NCI-H2171 (cell line): ENCODE measurements at regions not wholly inside any gene's neighbourhood (a gene's known extent, or its start where the extent isn't known, plus 50 kb on each side); places are given as distances from the start of the nearest gene placed in this dataset.

ENCODE experiments used
- DNase-seq: peaks from one replicate; lab custom pipeline; 2025; lab: John Stamatoyannopoulos, UW

DNA sequence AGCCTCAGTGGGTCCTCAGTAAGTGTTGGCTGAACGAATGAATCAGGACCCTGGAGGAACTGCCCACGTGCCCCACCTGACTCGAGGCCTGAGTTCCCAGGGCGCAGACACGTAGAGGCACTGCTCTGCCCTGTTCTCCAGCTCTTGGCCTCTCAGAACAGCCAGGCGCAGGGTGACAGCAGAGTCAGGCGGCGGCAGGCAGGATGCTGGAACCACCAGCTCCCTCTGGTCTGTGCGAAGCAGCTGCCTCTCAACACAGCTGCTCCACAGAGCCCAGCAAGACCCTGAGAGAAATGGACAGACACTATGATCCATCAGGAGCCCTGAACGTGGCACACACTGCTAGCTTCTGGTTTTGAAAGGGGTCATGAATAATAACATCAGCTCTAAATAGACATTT, 53.1 kb upstream of the BCO1 start:
- DNase-seq, result no peak

DNA sequence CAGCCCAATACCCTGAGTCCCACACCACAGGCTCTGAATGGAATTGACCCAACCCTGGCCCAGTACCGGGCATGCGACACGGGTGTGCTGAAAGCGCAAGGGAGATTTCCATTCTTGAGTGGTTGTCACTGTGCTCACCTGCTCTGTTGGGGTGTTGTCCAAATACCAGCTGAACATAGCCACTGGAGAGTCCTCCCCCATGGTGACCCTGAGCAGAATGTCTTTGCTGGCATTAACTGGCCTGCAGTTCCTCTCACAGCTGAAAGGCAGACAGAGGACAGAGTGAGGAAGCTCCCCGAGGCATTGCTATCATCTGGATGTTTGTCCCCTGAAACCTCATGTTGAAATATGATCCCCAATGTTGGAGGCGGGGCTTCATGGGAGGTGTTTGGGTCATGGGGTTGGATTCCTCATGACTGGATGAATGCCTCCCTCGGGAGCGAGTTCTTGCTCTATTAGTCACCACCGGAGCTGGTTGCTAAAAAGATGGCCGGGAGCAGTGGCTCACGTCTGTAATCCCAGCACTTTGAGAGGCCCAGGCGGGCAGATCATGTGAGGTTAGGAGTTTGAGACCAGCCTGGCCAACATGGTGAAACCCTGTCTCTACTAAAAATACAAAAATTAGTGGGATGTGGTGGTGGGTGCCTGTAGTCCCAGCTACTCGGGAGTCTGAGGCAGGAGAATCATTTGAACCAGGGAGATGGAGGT, 57.3 kb upstream of the BCO1 start:
- peak; percentile 93 for DNase-seq

DNA sequence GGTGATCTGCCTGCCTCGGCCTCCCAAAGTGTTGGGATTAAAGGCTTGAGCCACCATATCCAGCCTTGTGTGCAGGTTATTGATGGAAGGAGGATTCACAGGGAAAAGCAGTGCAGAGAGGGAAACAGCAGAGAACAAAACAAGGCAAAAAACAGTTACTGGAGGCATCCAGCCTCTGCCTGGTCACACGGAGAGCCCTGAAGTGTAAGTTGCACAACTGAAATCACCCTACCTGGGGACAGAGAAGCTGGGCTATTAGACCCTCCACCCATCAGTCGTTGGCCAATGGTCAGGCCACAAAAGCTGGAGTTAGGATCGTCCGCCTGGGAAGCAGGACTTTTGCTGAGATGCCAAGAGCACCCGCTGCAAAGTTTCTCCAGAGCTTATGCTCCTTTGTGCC, 57.9 kb upstream of the BCO1 start:
- DNase-seq, result no peak

DNA sequence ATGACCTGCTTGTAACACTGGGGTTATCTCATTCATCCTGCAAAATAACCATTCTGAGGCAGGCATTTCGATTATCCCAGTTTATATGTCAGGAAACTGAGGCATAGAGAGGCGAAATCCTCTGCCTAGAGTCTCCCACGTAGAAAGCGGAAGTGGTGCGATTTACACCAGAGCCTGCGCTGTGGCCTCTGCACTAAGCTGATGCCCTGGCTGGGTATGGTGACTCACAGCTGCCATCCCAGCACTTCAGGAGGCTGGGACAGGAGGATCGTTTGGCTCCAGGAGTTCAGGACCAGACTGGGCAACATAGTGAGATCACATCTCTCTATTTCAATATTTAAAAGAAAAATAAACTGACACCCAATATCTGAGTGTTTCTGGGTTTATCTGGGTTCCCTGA, 59.3 kb upstream of the BCO1 start:
- no peak for DNase-seq

DNA sequence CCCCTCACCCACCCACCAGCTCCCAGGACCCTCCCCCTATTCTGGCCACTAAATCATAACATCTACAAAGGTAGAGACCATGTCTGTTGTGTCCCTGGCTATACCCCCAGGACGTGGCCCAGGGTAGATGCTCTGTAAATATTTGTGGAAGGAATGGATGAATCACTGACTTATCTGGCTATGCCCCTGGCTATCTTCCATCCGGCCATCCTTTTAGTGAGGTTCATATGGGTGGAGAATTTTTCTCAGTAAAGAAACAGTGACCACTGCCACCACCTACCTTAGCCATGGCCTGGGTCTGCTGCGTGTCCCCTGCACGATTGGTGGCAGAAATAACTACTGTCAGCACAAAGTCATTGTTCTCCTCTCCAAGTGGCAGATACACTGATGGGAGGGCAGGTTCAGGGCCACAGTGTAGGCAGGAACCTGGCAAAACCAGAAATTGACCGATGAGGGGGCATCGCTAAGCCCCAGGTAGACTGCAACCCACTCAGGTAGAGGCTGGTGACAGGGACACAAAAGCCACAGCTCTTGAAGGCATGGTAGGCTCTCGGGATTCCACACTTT, 63.1 kb upstream of the BCO1 start:
- no peak for DNase-seq

DNA sequence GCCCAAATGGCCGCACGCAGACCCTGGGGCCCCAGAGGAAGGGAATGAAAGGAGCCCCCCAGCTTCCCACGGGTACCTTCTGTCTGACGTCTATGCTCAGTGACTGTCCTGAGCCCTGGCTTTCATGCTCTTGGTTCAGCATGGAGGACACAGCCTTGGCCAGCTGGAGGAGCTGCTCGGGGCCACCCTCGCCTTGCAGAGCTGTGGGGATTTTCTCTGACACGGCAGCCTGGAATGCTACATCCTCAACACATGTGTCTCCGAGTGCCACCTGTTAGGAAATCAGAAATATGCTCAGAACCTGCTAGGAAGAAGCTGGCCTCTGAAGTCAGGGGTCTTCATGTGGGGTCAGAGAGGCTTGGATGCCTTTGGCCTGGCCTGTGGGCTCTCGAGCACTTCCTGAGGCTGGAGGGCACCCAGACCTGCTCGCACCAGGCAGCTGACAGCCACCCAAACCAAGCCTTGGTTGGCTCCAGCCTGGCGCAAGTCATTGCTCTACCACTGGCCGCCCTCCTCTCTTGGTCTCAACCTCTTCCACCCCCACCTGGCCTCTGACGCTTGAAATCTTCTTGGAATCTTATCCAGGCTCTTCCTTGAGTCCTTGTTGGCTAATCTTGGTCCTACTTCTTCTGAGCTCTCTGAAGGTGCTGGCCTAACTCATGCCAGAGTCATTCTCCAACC, 63.7 kb upstream of the BCO1 start:
- DNase-seq, result no peak

DNA sequence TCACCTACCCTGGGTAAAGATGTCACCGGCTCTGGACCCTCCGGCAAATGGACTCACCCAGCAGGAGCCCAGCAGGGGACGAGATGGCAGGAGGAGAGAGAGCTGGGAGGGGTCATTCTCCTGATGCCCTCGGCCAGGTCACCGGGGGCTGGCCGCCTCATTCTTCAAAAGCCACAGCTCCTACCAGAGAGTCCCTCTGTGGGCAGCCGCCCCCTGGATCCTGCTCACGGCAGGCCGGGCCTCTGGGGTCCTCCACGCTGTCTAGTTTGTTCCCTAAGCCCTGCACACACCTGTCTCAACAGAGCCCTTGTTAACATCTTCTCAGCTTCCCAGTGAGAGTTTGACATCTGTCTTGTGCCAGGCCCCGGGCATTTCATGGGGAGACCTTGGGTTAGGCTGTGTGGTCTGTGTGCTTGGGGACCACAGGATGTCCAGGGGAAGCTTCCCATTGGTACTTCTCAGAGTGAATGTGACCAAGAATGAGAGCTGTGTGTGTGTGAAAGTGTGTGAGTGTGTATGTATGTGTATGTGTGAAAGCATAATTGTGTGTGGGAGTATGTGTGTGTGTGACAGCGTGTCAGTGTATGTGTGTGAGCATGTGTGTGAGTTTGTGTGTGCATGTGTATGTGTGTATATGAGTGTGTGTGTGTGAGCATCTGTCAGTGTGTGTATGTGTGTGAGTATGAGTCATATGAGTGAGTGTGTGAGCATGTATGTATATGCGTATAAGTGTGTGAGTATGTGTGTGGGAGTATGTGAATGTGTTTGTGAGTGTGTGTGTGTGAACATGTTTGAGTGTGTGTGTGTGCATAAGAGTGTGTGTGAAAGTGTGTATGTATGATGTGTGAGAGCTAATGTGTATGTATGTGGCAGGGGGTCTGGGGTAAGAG, 65.5 kb upstream of the BCO1 start:
- DNase-seq, result no peak

DNA sequence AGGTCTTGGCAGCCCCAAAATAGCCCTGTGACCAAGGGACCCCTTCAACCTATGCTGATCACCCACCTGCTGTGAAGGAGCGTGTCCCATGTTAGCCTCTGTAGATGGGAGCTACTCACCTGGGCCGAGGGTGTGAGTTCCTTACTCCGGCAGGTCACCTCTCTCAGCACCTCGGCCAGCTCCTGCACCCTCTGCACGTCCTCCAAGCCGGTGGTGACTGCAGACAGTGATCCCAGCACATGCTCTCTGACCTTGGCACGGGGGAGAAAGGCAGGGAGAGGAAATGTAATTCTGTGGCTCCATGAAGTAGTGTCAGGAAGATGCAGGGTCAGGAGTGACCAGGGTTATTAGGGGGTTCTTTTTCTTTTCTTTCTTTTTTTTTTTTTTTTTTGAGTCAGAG, 67.7 kb upstream of the BCO1 start:
- no peak for DNase-seq

DNA sequence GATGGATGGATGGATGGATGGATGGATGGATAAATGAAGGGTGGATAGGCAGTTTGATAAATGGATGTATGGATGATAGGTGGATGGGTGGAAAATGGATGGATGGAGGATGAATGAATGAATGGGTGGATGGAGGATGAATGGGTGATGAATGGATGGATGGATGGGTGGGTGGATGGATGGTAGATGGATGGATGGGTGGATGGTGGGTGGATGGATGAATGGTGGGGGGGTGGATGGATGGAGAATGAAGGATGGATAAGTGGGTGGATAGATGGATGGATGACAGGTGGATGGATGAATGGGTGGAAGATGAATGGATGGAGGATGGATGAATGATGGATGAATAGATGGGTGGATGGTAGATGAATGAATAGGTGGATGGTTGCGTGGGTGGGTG, 70.1 kb upstream of the BCO1 start:
- DNase-seq, result no peak

DNA sequence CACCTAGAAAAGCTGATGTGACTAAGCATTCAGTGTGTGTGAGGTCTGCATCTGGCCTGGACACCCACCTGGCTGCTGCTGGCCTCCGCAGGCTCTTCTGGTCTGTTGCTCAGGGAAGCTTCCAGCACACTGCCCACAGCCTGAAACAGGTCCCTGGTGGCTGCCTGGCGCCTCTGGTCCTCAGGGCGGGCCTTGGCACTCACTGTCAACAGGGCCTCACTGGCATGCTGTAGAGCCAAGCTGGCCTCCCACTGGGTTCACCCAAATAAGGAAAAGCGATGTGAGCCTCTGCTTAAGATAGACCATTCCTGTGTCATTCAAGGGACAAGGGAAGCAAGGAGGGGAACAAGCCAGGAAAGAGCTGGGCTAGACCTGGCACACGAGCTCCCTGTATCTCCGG, 70.6 kb upstream of the BCO1 start:
- no peak for DNase-seq

DNA sequence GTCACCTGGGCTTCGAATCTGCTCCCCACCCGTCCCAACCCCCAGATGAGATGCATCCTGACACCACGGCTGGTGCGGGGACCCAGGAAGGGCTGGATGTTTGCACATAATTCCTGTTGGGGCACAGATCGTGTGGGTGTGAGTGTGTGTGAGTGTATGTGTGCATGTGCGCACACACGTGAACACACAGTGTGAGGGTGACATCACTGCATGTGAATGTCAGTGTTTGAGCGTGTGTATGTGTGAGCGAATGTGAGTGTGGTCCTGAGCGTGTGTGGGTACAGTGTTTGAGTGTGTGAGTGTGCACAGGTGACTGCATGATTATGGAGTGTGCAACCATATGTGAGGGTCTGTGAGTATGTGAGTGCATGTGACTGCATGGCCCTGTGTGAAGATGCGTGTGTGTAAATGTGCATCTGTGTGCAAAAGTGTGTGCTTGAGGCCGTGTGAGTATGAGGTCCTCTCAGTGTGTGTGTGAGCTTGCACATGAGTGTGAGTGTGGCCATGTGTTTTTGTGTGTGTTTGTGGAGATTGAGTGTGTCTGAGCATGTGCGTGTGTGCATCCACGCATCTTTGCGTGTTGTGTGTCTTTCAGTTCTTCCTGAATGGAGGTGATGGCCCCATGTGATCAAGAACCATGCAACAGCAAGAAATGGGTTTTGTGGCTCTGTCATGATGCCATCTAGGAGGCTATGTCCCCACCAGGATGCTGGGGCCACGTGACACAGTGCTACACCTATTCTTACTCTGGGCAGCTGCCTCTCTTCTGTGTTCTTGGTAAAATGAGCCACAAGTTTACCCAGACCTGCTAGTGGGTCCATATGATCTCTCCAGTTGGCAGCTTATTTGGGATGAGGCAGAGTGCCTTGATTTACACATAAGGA, 70.5 kb upstream of the GCSH start:
- DNase-seq, result no peak

DNA sequence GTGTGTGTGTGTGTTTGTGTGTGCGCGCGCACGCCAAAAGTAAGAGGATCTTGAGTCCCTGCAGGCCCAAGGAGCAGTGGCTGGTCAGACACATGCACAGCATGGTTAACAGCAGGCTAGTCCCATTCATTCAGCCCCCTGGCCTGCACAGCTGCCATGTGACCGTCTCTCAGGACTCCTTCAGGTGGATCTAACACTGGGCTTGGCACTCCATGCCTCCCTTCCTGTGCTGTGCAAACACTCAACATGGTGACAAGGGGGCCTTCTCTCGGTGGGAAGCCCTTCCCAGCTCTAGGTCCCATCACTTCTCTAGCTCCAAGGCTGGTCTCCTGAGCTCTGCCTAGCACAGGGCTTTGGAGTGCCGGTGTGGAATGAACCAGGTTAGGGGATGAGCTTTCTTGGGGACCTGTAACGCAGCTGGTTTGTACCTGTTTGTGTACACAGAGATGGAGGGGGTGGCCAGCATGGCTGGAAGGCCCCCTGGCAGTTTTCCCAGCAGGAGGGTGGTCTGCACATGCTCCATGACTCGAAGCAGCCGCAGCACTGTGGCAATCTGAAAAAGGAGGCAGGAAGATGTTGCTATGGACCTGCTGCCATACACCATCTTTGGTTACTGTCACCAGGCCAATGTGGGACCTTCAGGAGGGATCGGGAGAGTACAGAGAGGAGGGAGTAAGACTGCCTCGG, 69.4 kb upstream of the GCSH start:
- no peak for DNase-seq

DNA sequence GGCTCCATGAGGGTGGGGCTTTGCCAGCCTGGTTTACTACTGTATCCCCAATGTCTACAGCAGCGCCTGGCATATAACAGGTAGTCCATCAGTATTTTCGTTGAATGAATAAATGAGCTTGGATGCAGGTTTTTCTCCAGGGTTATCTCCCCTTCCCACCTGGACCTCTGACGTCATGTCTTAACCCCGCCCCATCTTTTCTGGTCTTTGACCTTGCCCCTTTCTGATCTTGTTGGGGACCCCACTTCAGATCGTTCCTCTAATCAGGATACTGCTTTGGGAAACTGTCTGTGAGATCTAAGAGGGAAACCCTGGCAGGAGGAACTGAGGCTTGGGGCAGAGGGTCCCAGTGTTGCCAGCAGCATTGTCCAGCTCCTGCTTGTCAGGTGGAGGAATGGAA, 68.8 kb upstream of the GCSH start:
- DNase-seq, result no peak

DNA sequence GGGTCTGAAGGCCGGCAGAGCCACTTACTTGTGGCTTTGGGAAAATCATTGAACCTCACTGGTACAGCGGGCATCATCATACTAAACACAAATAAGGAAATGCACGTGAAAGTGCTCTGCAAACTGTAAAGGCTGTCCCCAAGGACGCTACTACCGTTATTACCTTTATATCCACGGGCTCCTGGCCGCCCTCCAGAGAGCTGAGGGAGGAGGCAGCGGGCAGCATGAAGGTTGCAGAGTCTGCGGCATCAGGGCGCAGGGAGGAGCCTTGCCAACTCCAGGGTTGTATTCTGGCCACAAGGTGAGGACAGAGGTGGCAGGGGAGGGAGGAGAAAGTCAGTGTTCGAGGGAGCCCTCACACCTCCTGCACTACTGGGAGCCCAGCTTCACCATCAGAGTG, 68.3 kb upstream of the GCSH start:
- no peak for DNase-seq

DNA sequence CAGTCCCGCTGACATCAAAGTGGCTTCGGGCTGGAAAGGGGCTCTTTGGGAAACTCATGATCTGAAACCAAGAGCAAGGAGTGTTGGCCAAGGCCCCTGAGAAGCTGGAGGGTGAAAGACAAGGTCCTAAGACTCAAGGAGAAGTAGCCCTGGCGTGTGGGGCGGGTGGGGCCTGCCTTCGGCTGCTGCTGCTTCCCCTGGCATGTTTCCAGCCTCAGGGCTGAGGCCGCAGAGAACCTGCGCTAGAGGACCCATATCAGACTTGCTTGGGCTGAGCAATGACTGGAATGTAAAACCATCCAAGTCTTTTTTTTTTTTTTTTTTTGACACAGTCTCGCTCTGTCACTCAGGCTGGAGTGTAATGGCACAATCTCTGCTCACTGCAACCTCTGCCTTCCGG, 67.5 kb upstream of the GCSH start:
- DNase-seq, result no peak

DNA sequence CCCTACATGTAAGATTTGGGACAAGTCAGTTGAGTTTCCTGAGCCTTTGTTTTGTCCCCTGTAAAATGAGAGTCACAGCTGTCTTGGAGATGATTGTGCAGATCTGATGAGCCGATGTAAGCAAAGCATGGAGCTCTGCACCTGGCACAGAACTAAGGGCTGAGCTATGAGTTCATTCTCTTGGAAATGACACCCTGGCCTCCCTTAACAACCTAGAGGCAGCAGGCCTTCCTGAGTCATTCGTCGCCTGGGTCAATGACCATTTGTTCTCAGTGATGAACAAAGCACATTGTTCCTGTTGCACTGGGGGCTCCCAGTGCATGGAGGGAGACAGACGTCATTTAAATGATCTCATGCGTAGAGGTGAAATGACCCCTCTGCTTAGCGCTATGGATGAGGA, 62.8 kb upstream of the GCSH start:
- no peak for DNase-seq

DNA sequence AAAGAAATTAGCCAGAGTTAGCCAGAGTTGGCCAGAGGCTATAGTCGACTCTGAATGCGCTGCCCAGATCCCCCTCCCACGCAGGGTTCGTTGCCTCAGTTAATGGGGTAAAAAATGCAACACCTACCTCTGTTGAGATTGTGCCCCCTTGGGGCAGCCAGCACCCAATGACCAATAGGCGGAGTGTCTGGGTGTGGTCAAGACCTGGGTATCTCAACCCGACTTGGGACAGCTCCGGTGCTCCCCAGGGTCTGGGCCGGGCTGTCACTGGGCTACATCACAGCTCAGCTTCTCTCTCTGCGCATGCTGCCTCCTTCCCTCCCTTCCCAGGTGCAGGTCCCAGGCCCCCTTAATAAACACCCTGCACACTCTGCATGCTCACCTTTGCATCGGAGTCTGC, 59.6 kb upstream of the GCSH start:
- DNase-seq, result no peak

DNA sequence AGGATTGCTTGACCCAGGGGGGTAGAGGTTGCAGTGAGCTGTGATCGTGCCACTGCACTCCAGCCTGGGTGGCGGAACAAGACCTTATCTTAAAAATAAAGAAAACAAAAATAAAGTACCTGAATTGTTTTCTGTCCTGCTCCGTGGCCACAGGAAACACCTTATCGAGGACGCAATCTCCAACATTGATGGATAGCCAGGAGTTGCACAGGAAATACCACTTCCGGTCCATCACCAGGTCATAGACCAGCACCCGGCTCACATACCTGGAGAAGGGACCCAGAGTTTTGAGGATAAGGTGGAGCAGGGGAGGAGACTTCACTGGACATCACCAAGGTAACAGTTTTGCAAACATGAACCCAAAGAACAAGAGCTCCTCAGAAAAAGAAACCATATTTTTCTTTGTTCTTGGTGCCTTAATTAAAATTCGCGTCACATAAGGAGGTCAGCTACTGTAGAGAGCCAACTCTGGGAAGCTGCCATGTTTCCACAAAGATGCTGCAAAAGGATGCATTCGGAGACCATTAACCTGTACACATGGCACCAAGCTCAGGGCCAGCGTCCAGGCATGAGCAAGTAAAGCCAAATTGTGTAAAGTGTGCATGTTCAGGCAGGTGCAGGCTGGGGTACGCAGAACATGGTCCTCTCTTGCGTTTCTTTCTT, 55.6 kb upstream of the GCSH start:
- DNase-seq, result no peak

DNA sequence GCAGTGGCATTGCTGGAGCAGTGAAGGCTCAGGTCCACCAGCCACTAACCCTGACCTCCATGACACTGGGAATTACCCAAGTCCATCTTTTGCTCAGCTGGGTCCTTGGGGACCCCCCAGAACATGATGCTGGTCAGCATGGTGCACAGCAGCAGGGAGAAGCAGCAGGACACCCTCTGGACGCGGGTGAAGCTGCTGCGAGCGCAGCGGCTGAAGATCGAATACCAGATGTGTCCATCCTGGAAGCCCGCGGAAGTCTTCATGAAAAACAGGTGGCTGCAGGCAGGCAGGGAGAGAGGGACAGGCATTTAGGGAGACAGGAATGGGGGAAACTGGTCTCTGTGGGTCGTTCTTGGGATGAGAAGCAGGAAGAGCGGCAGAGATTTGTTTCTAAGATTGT, 53.4 kb upstream of the GCSH start:
- no peak for DNase-seq

DNA sequence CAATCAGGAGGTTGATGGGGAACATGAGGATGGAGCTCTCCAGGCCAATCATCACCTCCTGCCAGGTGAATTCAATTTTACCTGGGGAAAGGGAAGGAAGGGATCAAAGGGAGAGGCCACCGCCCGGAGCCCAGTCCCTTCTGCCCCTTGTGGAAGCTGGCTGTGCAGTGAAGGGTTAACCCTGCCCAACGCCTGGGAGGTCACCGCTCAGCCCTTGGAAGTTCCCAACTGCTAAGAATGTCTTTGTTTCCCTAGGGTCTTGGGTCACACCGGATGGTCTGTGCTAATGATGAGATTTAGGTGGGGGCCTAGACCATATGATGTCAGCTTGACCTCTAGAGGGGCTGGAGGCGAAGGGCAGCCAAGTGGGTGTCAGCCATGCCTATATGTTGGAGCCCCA, 52.1 kb upstream of the GCSH start:
- no peak for DNase-seq
